ENCODE measurements at regions not wholly inside any gene's neighbourhood (a gene's known extent, or its start where the extent isn't known, plus 50 kb on each side); places are given as distances from the start of the nearest gene placed in this dataset.
A peak's percentile ranks its signal among the peaks of the same experiment; 100 is the strongest.
"Not testable (repeated sequence)": the region's sequence is repeated elsewhere in the genome, so short reads cannot be mapped to it uniquely, and the experiment has no call there.

DNA sequence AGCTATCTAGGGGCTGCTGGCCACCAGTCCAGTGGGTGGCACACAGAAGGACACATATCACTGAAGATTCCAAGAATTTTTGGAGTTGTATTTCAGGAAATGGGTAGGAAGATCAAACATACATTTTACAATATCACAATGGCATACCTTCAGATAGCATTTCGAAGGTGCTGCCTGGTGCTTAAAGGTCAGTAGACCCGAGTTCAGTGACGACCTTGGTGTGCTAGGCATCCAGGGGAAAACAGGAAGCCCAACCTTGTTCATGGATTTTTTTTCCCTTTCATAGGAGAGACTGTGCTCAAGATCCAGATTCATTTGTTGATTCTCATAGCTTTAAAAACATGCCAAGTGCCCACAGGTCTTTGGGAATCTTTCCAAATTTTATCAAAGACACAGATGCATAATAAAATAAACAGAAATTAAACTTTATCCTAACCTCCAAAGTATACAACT is 51.0 kb upstream of the RCBTB2 start:
- Histone ChIP-seq H3K4me3 (ENCODE audit: low read length) (no peak overlapping the region), H3K27ac (ENCODE audit: low read length) (no peak overlapping the region)

DNA sequence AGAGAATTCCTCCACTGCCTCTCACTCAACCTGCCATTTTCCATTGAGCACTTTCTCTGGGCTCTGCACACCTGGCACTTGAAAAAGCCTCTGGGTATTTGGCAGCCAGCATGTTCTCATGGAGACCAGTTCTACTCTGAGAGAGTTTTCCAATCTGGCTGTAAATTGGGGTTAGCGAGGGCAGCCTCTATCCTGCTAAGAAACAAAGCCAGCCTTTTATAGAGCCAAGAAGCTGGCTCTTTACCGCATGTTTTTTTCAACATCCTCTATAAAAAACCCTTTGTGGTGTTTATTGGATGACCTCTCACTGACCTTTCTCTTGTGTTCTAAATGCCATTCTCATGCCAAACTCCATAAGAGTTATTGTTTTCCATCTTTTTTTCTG is 52.6 kb upstream of the RCBTB2 start:
- H3K9me3 ChIP-seq (ENCODE audit: insufficient read depth, low read depth, low read length): no peaks in the 10 kb centered on the region
- H3K9ac ChIP-seq (ENCODE audit: low read depth, low read length): no peak overlapping the region
- H3K27me3 ChIP-seq (ENCODE audit: insufficient read depth, low read length): no peaks in the 10 kb centered on the region
- no peak overlapping the region for H3K27ac ChIP-seq (ENCODE audit: low read length)
- H3K36me3 ChIP-seq (ENCODE audit: insufficient read depth, low read depth, low read length): no peaks in the 10 kb centered on the region
- H3K4me1 ChIP-seq (ENCODE audit: insufficient read depth, low read length): peaks cover 5% of the 10 kb centered on the region; the same call in 1 of the 2 replicates
- H3K4me3 ChIP-seq (ENCODE audit: low read length): no peak overlapping the region

More for the DNA sequence above, 51.0 kb upstream of the RCBTB2 start:
- no peaks in the 10 kb centered on the region for H3K27me3 ChIP-seq (ENCODE audit: insufficient read depth, low read length)
- peaks cover 5% of the 10 kb centered on the region; the same call in 1 of the 2 replicates for H3K4me1 ChIP-seq (ENCODE audit: insufficient read depth, low read length)
- H3K36me3 ChIP-seq (ENCODE audit: insufficient read depth, low read depth, low read length): no peaks in the 10 kb centered on the region
- no peaks in the 10 kb centered on the region for H3K9me3 ChIP-seq (ENCODE audit: insufficient read depth, low read depth, low read length)
- H3K9ac ChIP-seq (ENCODE audit: low read depth, low read length): no peak overlapping the region

DNA sequence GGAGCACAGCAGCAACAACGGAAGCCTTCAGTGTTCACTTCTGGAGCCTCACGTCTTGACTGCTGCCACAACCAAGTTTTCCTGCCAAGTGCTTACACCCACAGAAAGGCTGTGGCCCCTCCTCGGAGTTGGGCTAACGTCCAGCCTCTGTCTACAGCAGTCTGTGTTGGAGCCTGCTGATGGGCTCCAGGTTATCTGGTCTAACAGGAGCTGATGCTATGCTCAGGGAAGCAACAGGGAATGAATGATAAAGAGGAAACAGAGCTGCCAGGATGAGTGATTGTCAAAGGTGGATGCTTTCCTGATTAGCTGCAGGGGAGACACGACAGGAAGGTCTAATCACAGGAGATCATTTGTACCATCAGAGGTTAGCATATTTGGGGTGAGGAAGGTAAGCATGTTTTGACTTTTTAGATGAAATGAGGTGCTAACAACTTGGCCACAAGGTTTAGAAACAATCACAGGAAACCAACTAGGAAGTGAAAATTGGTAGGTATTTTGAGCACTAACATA is 53.8 kb upstream of the RCBTB2 start:
- Histone ChIP-seq H3K9me3 (ENCODE audit: insufficient read depth, low read depth, low read length) (no peaks in the 10 kb centered on the region), H3K27ac (ENCODE audit: low read length) (no peak overlapping the region), H3K9ac (ENCODE audit: low read depth, low read length) (no peak overlapping the region), H3K4me1 (ENCODE audit: insufficient read depth, low read length) (peaks cover 5% of the 10 kb centered on the region; the same call in 1 of the 2 replicates), H3K36me3 (ENCODE audit: insufficient read depth, low read depth, low read length) (no peaks in the 10 kb centered on the region), H3K27me3 (ENCODE audit: insufficient read depth, low read length) (no peaks in the 10 kb centered on the region), H3K4me3 (ENCODE audit: low read length) (no peak overlapping the region)

DNA sequence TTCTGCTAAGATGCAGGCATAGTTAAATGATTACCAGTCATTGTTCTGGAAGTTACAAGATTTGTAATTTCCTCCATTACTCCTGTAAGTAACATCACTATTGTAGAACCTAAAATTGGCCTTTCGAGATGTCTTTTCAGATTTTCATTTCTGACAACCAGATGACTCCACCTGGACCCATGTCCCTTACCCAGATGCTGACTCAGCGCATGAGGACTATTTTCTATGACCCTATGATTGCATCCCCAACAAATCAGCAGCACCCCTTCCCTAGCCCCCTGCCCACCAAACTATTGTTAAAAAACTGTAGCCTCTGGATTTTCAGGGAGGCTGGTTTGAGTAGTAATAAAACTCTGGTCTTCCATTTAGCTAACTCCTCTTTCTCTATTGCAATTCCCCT is 55.2 kb upstream of the RCBTB2 start:
- Histone ChIP-seq H3K9ac (ENCODE audit: low read depth, low read length) (no peak overlapping the region), H3K36me3 (ENCODE audit: insufficient read depth, low read depth, low read length) (no peaks in the 10 kb centered on the region), H3K27ac (ENCODE audit: low read length) (no peak overlapping the region), H3K4me1 (ENCODE audit: insufficient read depth, low read length) (peaks cover 18% of the 10 kb centered on the region; the same call in 1 of the 2 replicates), H3K27me3 (ENCODE audit: insufficient read depth, low read length) (no peaks in the 10 kb centered on the region), H3K9me3 (ENCODE audit: insufficient read depth, low read depth, low read length) (no peaks in the 10 kb centered on the region), H3K4me3 (ENCODE audit: low read length) (no peak overlapping the region)

DNA sequence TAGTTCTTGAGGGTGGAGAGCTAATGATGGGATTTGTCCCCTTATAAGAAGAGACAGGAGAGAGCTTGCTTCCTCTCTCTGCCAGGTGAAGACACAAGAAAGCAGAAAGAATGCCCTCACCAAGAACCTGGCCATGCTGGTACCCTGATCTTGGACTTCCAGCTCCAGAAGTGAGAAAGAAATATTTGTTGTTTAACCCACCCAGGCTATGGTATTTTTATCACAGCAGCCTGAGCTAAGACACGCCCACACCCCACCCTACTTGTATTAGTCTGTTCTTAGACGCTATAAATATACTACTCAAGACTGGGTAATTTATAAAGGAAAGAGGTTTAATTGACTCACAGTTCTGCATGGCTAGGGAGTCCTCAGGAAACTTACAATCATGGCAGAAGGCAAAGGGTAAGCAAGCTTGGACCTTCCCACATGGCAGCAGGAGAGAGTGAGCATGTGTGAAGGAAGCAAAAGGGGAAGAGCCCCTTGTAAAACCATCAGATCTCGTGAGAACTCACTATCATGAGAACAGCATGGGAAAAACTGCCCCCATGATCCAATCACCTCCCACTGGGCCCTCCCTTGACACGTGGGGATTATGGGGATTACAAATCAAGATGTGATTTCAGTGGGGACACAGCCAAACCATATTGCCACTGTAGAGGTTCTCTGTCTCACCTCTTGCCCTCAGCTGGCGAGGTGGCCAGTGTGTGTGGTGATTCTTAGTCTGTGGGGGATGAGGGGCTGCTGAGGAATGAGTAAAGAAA is 57.4 kb upstream of the RCBTB2 start:
- Histone ChIP-seq H3K9me3 (ENCODE audit: insufficient read depth, low read depth, low read length) (no peaks in the 10 kb centered on the region), H3K36me3 (ENCODE audit: insufficient read depth, low read depth, low read length) (no peaks in the 10 kb centered on the region), H3K9ac (ENCODE audit: low read depth, low read length) (no peak overlapping the region), H3K27ac (ENCODE audit: low read length) (no peak overlapping the region), H3K4me1 (ENCODE audit: insufficient read depth, low read length) (peaks cover 35% of the 10 kb centered on the region), H3K4me3 (ENCODE audit: low read length) (no peak overlapping the region), H3K27me3 (ENCODE audit: insufficient read depth, low read length) (no peaks in the 10 kb centered on the region)

DNA sequence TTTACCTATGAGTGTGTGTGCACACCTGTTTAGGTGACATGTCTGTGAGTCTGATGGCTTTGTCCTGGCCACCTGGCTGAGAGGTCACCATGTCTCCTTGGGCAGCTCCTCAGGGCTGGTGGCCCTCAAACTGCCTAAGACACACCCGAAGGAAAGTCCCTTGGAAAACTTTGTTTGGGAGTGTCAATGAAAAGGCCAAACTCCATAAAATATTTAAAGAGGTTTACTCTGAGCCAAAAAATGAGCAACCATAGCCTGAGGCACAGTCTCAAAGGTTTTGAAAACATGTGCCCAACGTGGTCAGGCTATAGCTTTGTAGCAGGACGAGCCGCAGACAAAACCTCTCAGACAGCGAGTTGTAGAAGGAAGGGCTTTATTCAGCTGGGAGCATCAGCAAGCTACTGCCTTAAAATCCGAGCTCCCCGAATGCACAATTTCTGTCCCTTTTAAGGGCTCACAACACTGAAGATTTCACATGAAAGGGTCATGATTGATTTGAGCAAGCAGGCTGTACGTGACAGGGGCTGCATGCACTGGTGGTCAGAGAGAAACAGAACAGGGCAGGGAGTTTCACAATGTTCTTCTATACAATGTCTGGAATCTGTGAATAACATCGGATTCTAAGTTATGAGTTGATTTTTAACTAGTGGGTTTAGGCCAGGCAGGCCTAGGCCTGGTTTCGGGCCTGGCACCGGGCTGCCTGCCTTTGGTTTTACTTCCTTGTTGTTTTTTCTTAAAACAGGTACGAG is 58.4 kb upstream of the RCBTB2 start:
- H3K27ac ChIP-seq (ENCODE audit: low read length); H3K9ac ChIP-seq (ENCODE audit: low read depth, low read length); H3K27me3 ChIP-seq (ENCODE audit: insufficient read depth, low read length): not testable (repeated sequence)

DNA sequence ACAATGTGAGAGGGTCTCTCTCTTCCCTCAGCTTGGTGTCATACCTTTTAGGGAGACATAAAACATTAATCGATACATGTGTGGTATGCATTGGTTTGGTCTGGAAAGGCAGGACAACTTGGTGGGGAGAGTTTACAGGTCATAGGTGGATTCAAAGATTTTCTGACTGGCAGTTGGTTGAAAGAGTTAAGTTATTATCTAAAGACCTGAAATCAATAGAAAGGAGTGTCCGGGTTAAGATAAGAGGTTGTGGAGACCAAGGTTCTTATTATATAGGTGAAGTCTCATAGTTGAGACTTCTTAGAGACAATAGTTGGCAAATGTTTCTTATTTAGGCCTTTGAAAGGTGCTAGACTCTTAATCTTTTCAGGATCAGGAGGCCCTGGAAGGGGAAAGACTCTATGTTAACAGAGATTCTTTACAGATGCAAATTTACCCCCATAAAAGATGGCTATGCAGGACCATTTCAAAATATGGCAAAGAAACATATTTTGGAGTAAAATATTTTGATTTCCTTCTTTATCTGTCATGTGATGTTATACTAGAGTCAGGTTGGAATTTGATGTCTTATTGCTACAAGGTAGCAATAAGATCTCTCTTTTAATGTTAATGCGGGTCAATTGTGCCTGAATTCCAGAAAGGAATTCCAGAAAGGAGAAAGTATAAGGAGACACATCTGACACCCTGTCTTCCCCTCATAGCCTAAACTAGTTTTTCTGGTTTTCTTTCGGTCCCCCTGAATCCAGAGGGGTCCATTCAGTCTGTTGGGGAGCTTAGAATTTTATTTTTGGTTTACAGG is 59.2 kb upstream of the RCBTB2 start:
- no peak overlapping the region for H3K27ac ChIP-seq (ENCODE audit: low read length)
- no peaks in the 10 kb centered on the region for H3K9me3 ChIP-seq (ENCODE audit: insufficient read depth, low read depth, low read length)
- no peaks in the 10 kb centered on the region for H3K27me3 ChIP-seq (ENCODE audit: insufficient read depth, low read length)
- H3K4me3 ChIP-seq (ENCODE audit: low read length): peak overlapping the region; percentile 12; the same call in 1 of the 2 replicates
- H3K4me1 ChIP-seq (ENCODE audit: insufficient read depth, low read length): peaks cover 35% of the 10 kb centered on the region
- no peaks in the 10 kb centered on the region for H3K36me3 ChIP-seq (ENCODE audit: insufficient read depth, low read depth, low read length)
- no peak overlapping the region for H3K9ac ChIP-seq (ENCODE audit: low read depth, low read length)

More for the DNA sequence above, 58.4 kb upstream of the RCBTB2 start:
- H3K36me3 ChIP-seq (ENCODE audit: insufficient read depth, low read depth, low read length); H3K4me3 ChIP-seq (ENCODE audit: low read length); H3K9me3 ChIP-seq (ENCODE audit: insufficient read depth, low read depth, low read length): not testable (repeated sequence)
- peaks cover 35% of the 10 kb centered on the region for H3K4me1 ChIP-seq (ENCODE audit: insufficient read depth, low read length)

DNA sequence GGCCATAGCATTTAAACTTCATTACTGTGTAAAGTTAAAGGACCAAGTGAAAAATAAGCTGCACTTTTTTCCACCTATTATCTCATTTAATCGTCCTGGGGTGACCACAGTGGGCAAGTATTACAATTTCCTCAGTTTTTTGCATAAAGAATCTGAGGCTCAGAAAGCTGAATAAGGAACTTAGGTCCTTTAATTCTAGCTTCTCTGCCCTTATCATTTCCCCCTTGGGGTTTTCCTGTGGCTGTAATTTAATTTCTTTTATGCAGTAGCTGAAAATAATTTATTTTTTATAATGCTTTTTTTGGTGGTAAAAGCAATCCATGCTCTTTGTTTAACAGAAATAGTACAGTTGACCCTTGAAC is 59.8 kb upstream of the RCBTB2 start:
- Histone ChIP-seq H3K27me3 (ENCODE audit: insufficient read depth, low read length) (no peaks in the 10 kb centered on the region), H3K4me1 (ENCODE audit: insufficient read depth, low read length) (peaks cover 35% of the 10 kb centered on the region), H3K36me3 (ENCODE audit: insufficient read depth, low read depth, low read length) (no peaks in the 10 kb centered on the region), H3K9ac (ENCODE audit: low read depth, low read length) (no peak overlapping the region), H3K9me3 (ENCODE audit: insufficient read depth, low read depth, low read length) (no peaks in the 10 kb centered on the region), H3K4me3 (ENCODE audit: low read length) (peak overlapping the region; percentile 12; the same call in 1 of the 2 replicates), H3K27ac (ENCODE audit: low read length) (no peak overlapping the region)

DNA sequence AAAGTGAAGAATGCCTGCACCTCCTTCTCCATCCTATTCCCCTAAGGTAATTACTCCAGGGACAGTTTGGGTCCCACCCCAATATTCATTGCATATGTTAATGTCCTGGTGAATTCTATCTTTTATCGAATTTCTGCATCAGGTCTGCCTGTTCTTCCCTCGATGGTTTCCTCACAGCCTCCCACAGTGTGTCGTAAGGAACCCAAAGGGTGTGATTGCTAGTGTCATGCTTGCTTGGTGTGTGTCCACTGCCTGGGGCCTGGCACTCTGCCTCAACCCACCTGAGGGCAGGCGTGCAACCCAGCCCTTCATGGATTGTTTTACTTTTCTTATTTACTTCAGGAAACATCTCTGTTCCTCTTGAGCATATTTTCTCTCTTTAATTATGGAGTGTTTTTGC is 60.2 kb upstream of the CYSLTR2 start:
- Histone ChIP-seq H3K4me1 (ENCODE audit: insufficient read depth, low read length) (peaks cover 35% of the 10 kb centered on the region), H3K9me3 (ENCODE audit: insufficient read depth, low read depth, low read length) (no peaks in the 10 kb centered on the region), H3K27ac (ENCODE audit: low read length) (no peak overlapping the region), H3K9ac (ENCODE audit: low read depth, low read length) (peak overlapping the region; percentile 25; the same call in 1 of the 2 replicates), H3K27me3 (ENCODE audit: insufficient read depth, low read length) (no peaks in the 10 kb centered on the region), H3K36me3 (ENCODE audit: insufficient read depth, low read depth, low read length) (no peaks in the 10 kb centered on the region), H3K4me3 (ENCODE audit: low read length) (peak overlapping the region; percentile 36; the same call in 1 of the 2 replicates)

DNA sequence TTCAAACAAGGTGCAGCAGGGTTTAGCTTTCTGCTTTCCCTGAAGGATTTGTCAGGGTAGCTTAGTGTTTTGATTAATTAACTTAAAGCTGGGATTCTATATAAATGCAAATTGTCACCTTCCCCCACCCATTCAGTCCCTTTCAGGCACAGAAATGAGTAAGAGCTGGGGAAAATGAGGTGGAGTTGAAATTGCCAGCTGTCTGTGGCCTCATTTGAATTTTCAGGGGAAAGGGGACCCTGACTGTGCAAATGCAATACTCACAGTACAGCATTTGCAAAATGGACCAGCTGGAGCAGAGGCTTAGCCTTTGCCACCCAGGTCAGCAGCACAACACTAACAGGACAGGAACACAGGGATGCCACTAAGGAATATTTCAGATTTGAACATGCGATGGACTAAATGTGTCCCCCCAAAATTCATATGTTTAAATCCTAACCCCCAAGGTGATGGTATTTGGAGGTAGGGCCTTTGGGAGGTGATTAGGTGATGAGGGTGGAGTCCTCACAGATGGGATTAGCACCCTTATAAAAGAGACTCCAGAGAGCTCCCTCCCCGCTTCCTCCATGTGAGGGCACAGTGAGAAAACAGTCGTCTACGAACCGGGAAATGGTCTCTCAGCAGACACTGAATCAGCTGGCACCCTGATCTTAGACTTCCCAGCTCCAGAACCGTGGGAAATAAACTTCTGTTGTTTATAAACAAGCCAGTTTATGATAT is 59.5 kb upstream of the CYSLTR2 start:
- no peaks in the 10 kb centered on the region for H3K36me3 ChIP-seq (ENCODE audit: insufficient read depth, low read depth, low read length)
- 0 out of 2 replicates have a peak, but pooled peaks cover 4% of the 10 kb centered on the region for H3K9me3 ChIP-seq (ENCODE audit: insufficient read depth, low read depth, low read length)
- H3K27ac ChIP-seq (ENCODE audit: low read length): peak overlapping the region; percentile 16
- H3K4me3 ChIP-seq (ENCODE audit: low read length): peak overlapping the region; percentile 36; the same call in 1 of the 2 replicates
- H3K27me3 ChIP-seq (ENCODE audit: insufficient read depth, low read length): no peaks in the 10 kb centered on the region
- peaks cover 35% of the 10 kb centered on the region for H3K4me1 ChIP-seq (ENCODE audit: insufficient read depth, low read length)
- H3K9ac ChIP-seq (ENCODE audit: low read depth, low read length): peak overlapping the region; percentile 25; the same call in 1 of the 2 replicates

All from iPS-20b (cell line).